ENCODE measurements at regions not wholly inside any gene's neighbourhood (a gene's known extent, or its start where the extent isn't known, plus 50 kb on each side); places are given as distances from the start of the nearest gene placed in this dataset.
"Not testable (repeated sequence)": the region's sequence is repeated elsewhere in the genome, so short reads cannot be mapped to it uniquely, and the experiment has no call there.

- not testable (repeated sequence) for DNase-seq
These were observed 66.9 kb downstream of the FAM72B start for GRCh38 chr1:121117298-121117611.

DNA sequence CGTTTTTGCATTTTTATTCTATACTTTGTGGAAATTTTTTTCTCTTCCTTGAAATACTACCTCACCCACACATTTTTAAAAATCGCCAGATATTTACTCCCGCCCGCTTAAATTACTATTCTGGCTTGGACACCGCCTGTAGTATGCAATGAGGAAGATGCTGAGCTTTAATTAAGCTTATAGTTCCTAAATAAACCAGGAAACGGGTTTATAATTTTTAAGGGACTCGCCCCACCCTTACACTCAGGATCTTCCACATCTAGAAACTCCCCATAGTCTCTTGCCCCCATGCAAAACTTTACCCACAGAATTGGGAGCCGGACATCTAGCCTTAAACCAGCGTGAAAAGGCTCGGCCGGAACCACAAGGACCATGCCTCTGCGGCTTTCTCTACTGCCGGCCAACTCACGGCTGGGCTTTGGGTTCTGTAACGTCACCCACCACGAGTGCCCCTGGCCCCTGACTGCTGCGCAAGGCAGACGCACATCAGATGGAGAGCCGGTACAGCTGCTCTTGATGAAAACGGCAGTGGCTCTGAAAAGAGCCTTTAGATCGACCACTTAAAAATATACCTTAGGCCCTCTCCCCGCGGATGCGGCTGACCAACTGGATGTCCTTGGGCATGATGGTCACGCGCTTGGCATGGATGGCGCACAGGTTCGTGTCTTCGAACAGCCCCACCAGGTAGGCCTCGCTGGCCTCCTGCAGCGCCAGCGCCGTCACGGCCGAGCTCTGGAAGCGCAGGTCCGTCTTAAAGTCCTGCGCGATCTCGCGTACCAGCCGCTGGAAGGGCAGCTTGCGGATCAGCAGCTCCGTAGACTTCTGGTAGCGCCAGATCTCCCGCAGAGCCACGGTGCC is 66.3 kb downstream of the FAM72B start:
- not testable (repeated sequence) for DNase-seq
